Adrenal gland (tissue), 9 donors: ENCODE measurements at regions not wholly inside any gene's neighbourhood (a gene's known extent, or its start where the extent isn't known, plus 50 kb on each side); places are given as distances from the start of the nearest gene placed in this dataset.

Source experiments
- DNase-seq, 7 donors: peaks; one replicate each; pipeline ENCODE4 v3.0.0-alpha.2; 2019 to 2020
- H3K27ac ChIP-seq, 5 donors: fragments of 200-600 bp; sonication (generic) in 4 of 5; 1 replicate in 3 of 5; 2 replicates in 2 of 5; pipeline versions ENCODE4 v1.5.1 to v1.8.0; 2016 to 2020; ENCODE audit warnings: mild to moderate bottlenecking in 1 of 5
- H3K27me3 ChIP-seq: fragments of 200-600 bp; 2 replicates; pipeline ENCODE4 v1.8.0; 2021
- H3K36me3 ChIP-seq, 2 donors: fragments of 200-600 bp; replicated peaks in 1 of 2; 1 replicate in 1 of 2; 2 replicates in 1 of 2; pipeline versions ENCODE4 v1.5.1 to v1.8.0; 2018 to 2022
- H3K4me1 ChIP-seq, 2 donors: fragments of 200-600 bp; replicated peaks in 1 of 2; 1 replicate in 1 of 2; 2 replicates in 1 of 2; pipeline versions ENCODE4 v1.5.1 to v1.8.0; 2018 to 2021
- H3K4me3 ChIP-seq, 4 donors: fragments of 200-600 bp; sonication (generic) in 3 of 4; one replicate each; pipeline ENCODE4 v1.5.1; 2016 to 2018
- H3K9me3 ChIP-seq, 3 donors: fragments of 200-600 bp; sonication (generic) in 1 of 3; replicated peaks in 1 of 3; 1 replicate in 2 of 3; 2 replicates in 1 of 3; pipeline versions ENCODE4 v1.5.1 to v1.8.0; 2016 to 2021
- CTCF ChIP-seq, 6 experiments: fragments of 450-650 bp in 4 of 6; fragments of 200-600 bp in 2 of 6; sonication (generic) in 1 of 6; IDR thresholded peaks; 1 replicate in 5 of 6; 2 replicates in 1 of 6; pipeline versions ENCODE4 v1.5.1 to v1.8.0; 2016 to 2021; ENCODE audit warnings: antibody characterized with exemption in 6 of 6, mild to moderate bottlenecking in 2 of 6, moderate library complexity in 1 of 6
- POLR2A ChIP-seq, 2 donors: fragments of 450-650 bp; IDR thresholded peaks; one replicate each; pipeline ENCODE4 v1.6.1; 2017; ENCODE audit warnings: antibody characterized with exemption in 2 of 2, mild to moderate bottlenecking in 2 of 2, moderate library complexity in 1 of 2
- WGBS, 4 donors: extraction: QIAGEN DNeasy Blood & Tissue Kit in 2 of 4; methylation state at CpG; one replicate each; pipeline versions ENCODE4 v1.1.5 to v1.1.7; 2013 to 2017; 5-methylcytosine and 5-hydroxymethylcytosine counted together
- intact Hi-C, 2 donors: fragments of 100-400 bp; cut with DNase I; formaldehyde crosslinking; loops; one replicate each; pipeline versions ENCODE4 v1.14.1 to v1.15.0; 2022 to 2023
- donor health status: healthy with polysubstance abuse.
- donor health status: Bipolar disorder and iron deficiency.
- donor health status: DM: yes; HTN: yes; CAD: no.
- donor health status: DM: no; HTN: no; CAD: no.
- donor health status: DM: no; HTN: no; CAD: no.

GRCh38 chr4:62209757-62210485, 1009.8 kb downstream of the ADGRL3 start:
- no peak for TF ChIP-seq CTCF (IDR thresholded peaks at IDR 0.05)
- no peak for TF ChIP-seq POLR2A (IDR thresholded peaks at IDR 0.05)
- DNase-seq = no peak
- intact Hi-C loops = no loop called here

GRCh38 chr4:62208921-62209320, 1008.8 kb downstream of the ADGRL3 start:
- H3K27me3 ChIP-seq = no peaks in the 10 kb centered on the region
- TF ChIP-seq CTCF (IDR thresholded peaks at IDR 0.05) (no peak), POLR2A (IDR thresholded peaks at IDR 0.05) (no peak)
- H3K27ac ChIP-seq = no peak overlapping the region
- no peaks in the 10 kb centered on the region for H3K36me3 ChIP-seq
- no peaks in the 10 kb centered on the region for H3K9me3 ChIP-seq
- intact Hi-C loops = no loop called here
- H3K4me1 ChIP-seq = no peaks in the 10 kb centered on the region
- no peak for DNase-seq
- H3K4me3 ChIP-seq = no peak overlapping the region
- WGBS, 4 donors = 83 to 86% (median 84%) methylated on average over 4 of the region's 4 CpGs

More at GRCh38 chr4:62209757-62210485, 1009.8 kb downstream of the ADGRL3 start:
- WGBS, 4 donors = 57 to 62% (median 59%) methylated on average over 4 of the region's 4 CpGs
- H3K9me3 ChIP-seq = no peaks in the 10 kb centered on the region
- H3K4me1 ChIP-seq = no peaks in the 10 kb centered on the region
- no peak overlapping the region for H3K27ac ChIP-seq
- no peak overlapping the region for H3K4me3 ChIP-seq
- no peaks in the 10 kb centered on the region for H3K36me3 ChIP-seq
- no peaks in the 10 kb centered on the region for H3K27me3 ChIP-seq

GRCh38 chr4:62204136-62204535, 1004.0 kb downstream of the ADGRL3 start:
- intact Hi-C loops = no loop called here
- H3K27me3 ChIP-seq = no peaks in the 10 kb centered on the region
- 95 to 97% (median 96%) methylated on average over 4 of the region's 4 CpGs for WGBS, 4 donors
- DNase-seq = no peak
- no peak for TF ChIP-seq POLR2A (IDR thresholded peaks at IDR 0.05)
- no peak for TF ChIP-seq CTCF (IDR thresholded peaks at IDR 0.05)
- no peak overlapping the region for H3K27ac ChIP-seq
- no peaks in the 10 kb centered on the region for H3K4me1 ChIP-seq
- H3K36me3 ChIP-seq = no peaks in the 10 kb centered on the region
- H3K9me3 ChIP-seq = no peaks in the 10 kb centered on the region
- H3K4me3 ChIP-seq = no peak overlapping the region

- intact Hi-C loops = no loop called here
- 81 to 89% (median 84%) methylated on average over 8 of the region's 8 CpGs for WGBS, 4 donors
Observed at GRCh38 chr4:62199291-62199810, 999.2 kb downstream of the ADGRL3 start.

More at GRCh38 chr4:62199291-62199810, 999.2 kb downstream of the ADGRL3 start:
- H3K4me1 ChIP-seq = no peaks in the 10 kb centered on the region
- no peak overlapping the region for H3K27ac ChIP-seq
- TF ChIP-seq CTCF (IDR thresholded peaks at IDR 0.05) (no peak), POLR2A (IDR thresholded peaks at IDR 0.05) (no peak)
- no peak for DNase-seq
- no peaks in the 10 kb centered on the region for H3K9me3 ChIP-seq
- H3K36me3 ChIP-seq = no peaks in the 10 kb centered on the region
- H3K4me3 ChIP-seq = no peak overlapping the region
- H3K27me3 ChIP-seq = no peaks in the 10 kb centered on the region
